GM21737 (cell line): ENCODE measurements at regions not wholly inside any gene's neighbourhood (a gene's known extent, or its start where the extent isn't known, plus 50 kb on each side); places are given as distances from the start of the nearest gene placed in this dataset.
"Not testable (repeated sequence)": the region's sequence is repeated elsewhere in the genome, so short reads cannot be mapped to it uniquely, and the experiment has no call there.

Source experiments
- ATAC-seq: cut with Tn5 transposase; IDR thresholded peaks from one replicate; pipeline ENCODE4 v1.9.1; 2021; ENCODE audit warnings: mild to moderate bottlenecking, moderate library complexity; ENCODE audit not compliant: unreplicated experiment

- ATAC-seq = no peak
These were observed 391.6 kb upstream of the FKBP1C start for GRCh38 chr6:62819640-62820039.

- ATAC-seq = no peak
These were observed 402.5 kb upstream of the FKBP1C start for GRCh38 chr6:62808565-62809293.

DNA sequence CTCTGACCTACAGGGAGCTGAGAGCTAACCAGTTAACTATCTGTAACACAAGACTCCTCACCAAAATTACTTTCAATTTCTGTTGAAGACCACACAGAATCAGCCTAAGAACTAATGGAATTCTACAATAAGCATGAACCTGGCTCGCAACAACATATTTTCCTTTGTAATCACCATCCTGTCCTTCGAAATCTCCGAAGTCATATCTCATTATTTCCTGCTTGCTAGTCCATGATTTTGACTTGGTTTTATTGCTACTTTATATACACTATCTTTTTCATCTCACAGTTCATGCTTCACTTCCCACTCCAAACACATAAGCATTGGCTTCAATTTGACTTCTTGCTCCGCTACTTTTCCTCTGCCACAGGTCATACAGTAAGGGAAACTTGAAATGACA, 405.8 kb upstream of the FKBP1C start:
- no peak for ATAC-seq

GRCh38 chr6:62803094-62803493, 408.2 kb upstream of the FKBP1C start:
- ATAC-seq = no peak

- no peak for ATAC-seq
These were observed 414.1 kb upstream of the FKBP1C start for GRCh38 chr6:62797190-62797589.

DNA sequence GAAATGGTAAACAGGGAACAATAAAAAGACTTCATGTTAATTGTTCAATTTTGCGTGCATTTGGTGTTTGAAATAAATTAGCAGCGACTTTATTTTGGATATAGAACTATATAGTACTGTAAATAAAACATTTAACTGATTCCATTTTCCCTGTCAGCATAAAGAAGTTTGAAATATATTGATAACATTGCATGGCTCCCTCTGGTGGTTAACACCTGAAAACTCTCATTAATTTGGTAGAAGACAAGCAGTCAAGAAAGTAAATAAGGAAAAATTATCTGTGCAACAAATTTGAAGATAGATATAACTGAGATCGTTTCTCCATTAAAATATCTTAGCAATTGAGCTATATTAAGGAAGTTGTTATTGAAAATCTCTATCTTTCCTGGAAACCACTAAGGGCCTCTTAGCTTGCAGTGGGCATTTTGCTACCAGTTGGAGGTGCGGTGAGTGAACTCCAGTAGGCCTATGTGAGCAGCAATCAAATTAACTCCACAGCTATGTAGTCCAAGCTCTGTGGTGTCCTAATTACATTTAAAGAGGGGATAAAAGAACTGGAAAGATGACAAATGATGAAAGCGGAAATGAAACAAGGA, 435.7 kb upstream of the FKBP1C start:
- no peak for ATAC-seq

DNA sequence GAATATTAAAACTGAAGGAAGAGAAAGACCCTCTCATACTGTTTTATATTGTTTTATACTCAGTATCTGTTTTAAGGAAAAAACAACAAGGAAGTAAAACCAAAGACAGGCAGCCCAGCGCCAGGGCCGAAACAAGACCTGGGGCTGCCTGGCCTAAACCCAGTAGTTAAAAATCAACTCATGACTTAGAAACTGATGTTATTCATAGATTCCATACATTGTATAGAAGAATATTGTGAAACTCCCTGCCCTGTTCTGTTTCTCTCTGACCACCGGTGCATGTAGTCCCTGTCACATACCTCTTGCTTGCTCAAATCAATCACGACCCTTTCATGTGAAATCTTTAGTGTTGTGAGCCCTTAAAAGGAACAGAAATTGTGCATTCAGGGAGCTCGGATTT, 445.1 kb upstream of the FKBP1C start:
- not testable (repeated sequence) for ATAC-seq

- ATAC-seq = no peak
These were observed 446.4 kb upstream of the FKBP1C start for GRCh38 chr6:62764841-62765240.

- ATAC-seq = no peak
These were observed 447.9 kb upstream of the FKBP1C start for GRCh38 chr6:62763125-62763912.

GRCh38 chr6:62746968-62747367, 460.9 kb upstream of the KHDRBS2 start:
- ATAC-seq = no peak

- ATAC-seq = no peak
These were observed 460.1 kb upstream of the KHDRBS2 start for GRCh38 chr6:62746161-62746560.

DNA sequence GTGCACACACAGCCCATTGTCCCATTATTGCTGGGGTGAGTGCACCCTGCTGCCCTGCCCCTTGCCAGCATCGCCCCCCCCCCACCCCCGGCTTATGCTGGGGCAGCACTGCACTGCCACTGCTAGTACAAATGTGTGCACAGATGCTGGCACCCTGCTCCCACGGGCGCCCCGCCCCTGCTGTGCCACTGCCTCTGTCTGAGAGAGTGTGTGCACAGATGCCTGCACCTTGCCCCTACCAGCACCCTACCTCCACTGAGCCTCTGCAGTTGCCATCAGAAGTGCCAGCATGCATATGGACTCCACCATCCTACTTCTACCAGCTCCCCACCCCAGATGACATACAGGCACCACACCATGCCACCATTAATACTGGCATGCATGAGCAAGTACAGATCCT, 454.6 kb upstream of the KHDRBS2 start:
- no peak for ATAC-seq

- no peak for ATAC-seq
These were observed 454.1 kb upstream of the KHDRBS2 start for GRCh38 chr6:62740171-62740570.

DNA sequence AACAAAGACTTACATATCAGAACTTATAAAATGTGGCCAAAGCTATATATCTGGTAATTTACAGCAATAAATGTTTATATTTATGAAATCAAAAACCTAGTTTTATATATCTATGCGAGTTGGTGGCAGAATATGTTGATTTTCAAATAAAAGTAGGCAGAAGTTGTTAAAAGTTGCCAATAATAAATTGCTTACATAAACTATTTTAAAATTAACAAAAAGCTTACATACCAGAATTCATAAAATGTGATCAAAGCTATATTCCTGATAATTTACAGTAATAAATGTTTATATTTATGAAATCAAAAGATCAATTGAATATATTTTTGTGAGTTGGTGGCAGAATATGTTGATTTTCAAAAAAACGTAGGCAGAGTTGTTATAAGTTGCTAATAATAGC, 451.8 kb upstream of the KHDRBS2 start:
- no peak for ATAC-seq

DNA sequence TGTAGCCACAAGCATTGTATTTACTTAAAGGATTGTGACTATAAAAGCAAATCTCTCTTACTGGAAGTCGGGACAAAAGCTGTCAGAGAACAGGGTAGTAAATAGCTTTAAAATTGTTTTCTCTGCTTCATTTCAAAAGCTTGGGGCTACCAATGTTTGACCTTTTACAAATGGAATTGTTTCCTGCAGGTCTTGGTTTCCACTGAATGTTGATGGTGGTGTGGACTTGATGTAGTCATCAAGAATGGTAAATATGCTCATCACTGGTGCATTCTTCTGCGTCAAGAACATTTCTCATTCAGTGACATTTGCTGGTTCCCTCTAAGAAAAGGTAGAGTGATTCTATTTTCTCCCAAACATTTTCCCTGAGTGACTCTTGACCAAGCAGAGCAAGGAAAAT, 435.4 kb upstream of the KHDRBS2 start:
- no peak for ATAC-seq

DNA sequence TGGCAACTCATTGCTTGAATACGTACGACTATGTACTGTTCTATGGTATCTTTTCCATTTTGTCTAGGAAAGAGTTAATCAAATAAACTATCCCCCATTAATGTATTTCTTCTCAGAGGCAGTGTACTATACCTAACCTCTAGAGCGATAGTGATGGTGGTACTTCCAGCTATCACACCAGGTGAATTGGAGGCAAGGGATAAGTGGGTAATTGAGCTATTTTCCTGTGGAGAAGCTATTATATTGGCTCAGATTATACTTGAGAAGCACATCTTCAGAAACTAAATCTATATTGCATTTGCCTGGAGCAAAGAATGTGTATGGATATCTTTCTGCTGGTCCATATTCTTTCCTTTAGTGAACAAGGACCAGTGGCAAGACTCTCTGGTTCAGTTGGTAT, 430.7 kb upstream of the KHDRBS2 start:
- ATAC-seq = no peak

GRCh38 chr6:62714112-62714511, 428.1 kb upstream of the KHDRBS2 start:
- ATAC-seq = no peak

DNA sequence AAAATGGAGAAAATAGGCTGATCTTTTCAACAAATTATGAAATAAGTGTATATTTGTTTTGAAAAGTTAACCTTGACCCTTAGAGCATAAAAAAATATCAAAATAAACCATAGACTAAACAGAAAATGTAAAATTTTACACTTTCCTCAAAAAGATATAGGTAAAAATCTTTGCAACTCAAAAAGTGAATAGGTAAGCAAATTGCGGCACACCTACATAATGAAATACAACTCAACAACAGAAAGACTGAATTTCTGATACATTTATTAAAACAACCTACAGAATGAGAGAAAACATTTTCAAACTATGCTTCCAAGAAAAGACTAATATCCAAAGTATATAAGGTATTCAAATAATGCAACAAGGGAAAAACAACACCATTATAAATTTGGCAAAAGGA, 425.7 kb upstream of the KHDRBS2 start:
- ATAC-seq = no peak

DNA sequence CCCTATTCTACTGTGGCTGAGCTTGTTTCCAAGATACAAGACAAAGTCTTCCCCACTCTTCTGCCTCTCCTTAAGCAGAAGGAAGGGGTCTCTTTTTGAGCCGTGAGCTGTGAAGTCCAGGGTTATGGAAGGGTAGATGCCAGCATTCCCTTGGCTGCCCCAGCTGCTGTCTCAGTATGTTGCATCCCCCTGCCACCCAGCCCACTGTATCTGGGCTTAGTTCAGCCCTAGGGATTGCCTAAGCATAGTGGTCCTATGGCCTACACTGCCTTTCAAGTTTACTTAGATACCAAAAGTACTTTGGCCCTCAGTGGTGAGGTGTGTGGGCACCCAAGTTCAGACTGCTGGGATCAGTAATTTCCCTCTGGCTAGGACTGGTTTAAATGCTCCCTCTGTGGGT, 421.9 kb upstream of the KHDRBS2 start:
- no peak for ATAC-seq

- ATAC-seq = no peak
These were observed 421.1 kb upstream of the KHDRBS2 start for GRCh38 chr6:62707156-62707555.

DNA sequence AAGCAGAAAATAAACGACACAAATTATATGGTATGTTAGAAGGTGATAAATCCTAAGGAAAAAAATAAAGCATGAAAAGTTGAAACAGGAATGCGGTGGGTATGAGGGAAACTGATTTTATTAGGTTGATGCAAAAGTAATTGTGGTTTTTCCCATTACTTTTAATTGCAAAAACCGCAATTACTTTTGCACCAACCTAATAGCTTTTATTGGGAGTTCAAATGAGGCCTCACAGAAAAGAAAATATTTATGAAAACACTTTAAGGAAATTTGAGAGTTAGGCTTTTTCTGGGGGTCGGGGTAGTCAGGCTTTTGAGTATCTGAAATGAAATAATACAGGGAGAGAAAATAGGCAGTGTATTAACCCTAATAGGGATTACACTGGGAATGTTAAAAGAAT, 397.0 kb upstream of the KHDRBS2 start:
- no peak for ATAC-seq

DNA sequence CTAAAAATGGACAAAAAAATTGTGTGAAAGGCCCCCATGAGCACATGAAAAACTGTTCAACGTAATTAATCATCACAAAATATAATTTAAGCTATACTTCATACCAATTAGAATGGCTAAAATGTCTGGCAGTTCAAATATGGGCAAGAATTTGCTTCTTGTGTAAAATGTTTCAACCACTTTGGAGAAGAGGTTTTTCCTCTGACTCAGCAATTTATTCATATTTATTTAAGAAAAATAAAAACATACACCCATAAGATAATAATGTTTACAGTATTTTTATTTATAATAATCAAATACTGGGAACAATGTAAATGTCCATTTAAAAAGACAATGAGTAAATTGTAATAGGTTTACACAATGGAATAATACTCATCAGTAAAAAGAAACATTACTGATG, 395.1 kb upstream of the KHDRBS2 start:
- no peak for ATAC-seq
